ENCODE measurements at regions not wholly inside any gene's neighbourhood (a gene's known extent, or its start where the extent isn't known, plus 50 kb on each side); places are given as distances from the start of the nearest gene placed in this dataset.

GRCh38 chr9:10835791-10836463 lies 223.1 kb upstream of the PTPRD start:
- no peaks in the 10 kb centered on the region for H3K4me1 ChIP-seq (ENCODE audit: insufficient read depth, low read length, poor library complexity, severe bottlenecking)
- POLR2A ChIA-PET (ENCODE audit: low non-redundant PET), result no interaction called here
- DNase-seq (ENCODE audit: low spot score), result no peak
- no peak overlapping the region for H3K4me3 ChIP-seq (ENCODE audit: low read depth, low read length, poor library complexity, severe bottlenecking)
- no peaks in the 10 kb centered on the region for H3K9me3 ChIP-seq (ENCODE audit: low read depth, low read length, poor library complexity, severe bottlenecking)
- intact Hi-C loops (cut with micrococcal nuclease; ENCODE audit: unreplicated experiment), result no loop called here
- BruUV-seq (replicated peaks), result no TSS peak
- CTCF ChIA-PET, result no interaction called here
- no peak overlapping the region for H3K27ac ChIP-seq (ENCODE audit: low read depth, low read length, poor library complexity, severe bottlenecking)
- no peaks in the 10 kb centered on the region for H3K27me3 ChIP-seq (replicated peaks; ENCODE audit: insufficient read depth, low read depth, low read length, poor library complexity)
- TF ChIP-seq EZH2 (IDR thresholded peaks at IDR 0.05; ENCODE audit: borderline replicate concordance, low read depth, low read length, poor library complexity, severe bottlenecking) (no peak), CTCF (conservative IDR thresholded peaks at IDR 0.05; ENCODE audit: low read depth, low read length) (no peak)
- H3K36me3 ChIP-seq (ENCODE audit: insufficient read depth, low read length, poor library complexity, severe bottlenecking), result no peaks in the 10 kb centered on the region

GRCh38 chr9:10843151-10843550 lies 230.3 kb upstream of the PTPRD start:
- TF ChIP-seq CTCF (conservative IDR thresholded peaks at IDR 0.05; ENCODE audit: low read depth, low read length) (no peak), EZH2 (IDR thresholded peaks at IDR 0.05; ENCODE audit: borderline replicate concordance, low read depth, low read length, poor library complexity, severe bottlenecking) (no peak)
- intact Hi-C loops (cut with micrococcal nuclease; ENCODE audit: unreplicated experiment), result loop anchor here (10.0 kb wide), 1 partner anchor 478 kb away; no protein-coding TSS in a partner anchor
- Histone ChIP-seq H3K4me3 (ENCODE audit: low read depth, low read length, poor library complexity, severe bottlenecking) (no peak overlapping the region), H3K36me3 (ENCODE audit: insufficient read depth, low read length, poor library complexity, severe bottlenecking) (no peaks in the 10 kb centered on the region), H3K9me3 (ENCODE audit: low read depth, low read length, poor library complexity, severe bottlenecking) (peaks cover 3% of the 10 kb centered on the region), H3K4me1 (ENCODE audit: insufficient read depth, low read length, poor library complexity, severe bottlenecking) (no peaks in the 10 kb centered on the region), H3K27me3 (replicated peaks; ENCODE audit: insufficient read depth, low read depth, low read length, poor library complexity) (no peaks in the 10 kb centered on the region), H3K27ac (ENCODE audit: low read depth, low read length, poor library complexity, severe bottlenecking) (no peak overlapping the region)
- no TSS peak for BruUV-seq (replicated peaks)
- DNase-seq (ENCODE audit: low spot score), result peak; percentile 63
- ChIA-PET POLR2A (ENCODE audit: low non-redundant PET) (no interaction called here), CTCF (no interaction called here)

- CTCF ChIA-PET, result interaction anchor here (1.0 kb wide), 1 partner anchor 1473 kb away, joined by 3 read pairs; no protein-coding TSS in a partner anchor
- intact Hi-C loops (cut with micrococcal nuclease; ENCODE audit: unreplicated experiment), result loop anchor here (2.0 to 10.0 kb wide), 3 partner anchors 229 to 1471 kb away; no protein-coding TSS in a partner anchor
Observed at GRCh38 chr9:10855847-10856246, 243.0 kb upstream of the PTPRD start.

More at GRCh38 chr9:10855847-10856246, 243.0 kb upstream of the PTPRD start:
- no peak overlapping the region for H3K4me3 ChIP-seq (ENCODE audit: low read depth, low read length, poor library complexity, severe bottlenecking)
- TF ChIP-seq EZH2 (IDR thresholded peaks at IDR 0.05; ENCODE audit: borderline replicate concordance, low read depth, low read length, poor library complexity, severe bottlenecking) (no peak), CTCF (conservative IDR thresholded peaks at IDR 0.05; ENCODE audit: low read depth, low read length) (peak; percentile 55)
- no TSS peak for BruUV-seq (replicated peaks)
- peaks cover 3% of the 10 kb centered on the region for H3K4me1 ChIP-seq (ENCODE audit: insufficient read depth, low read length, poor library complexity, severe bottlenecking)
- H3K9me3 ChIP-seq (ENCODE audit: low read depth, low read length, poor library complexity, severe bottlenecking), result no peaks in the 10 kb centered on the region
- DNase-seq (ENCODE audit: low spot score), result peak; percentile 37
- no peak overlapping the region for H3K27ac ChIP-seq (ENCODE audit: low read depth, low read length, poor library complexity, severe bottlenecking)
- POLR2A ChIA-PET (ENCODE audit: low non-redundant PET), result no interaction called here
- no peaks in the 10 kb centered on the region for H3K27me3 ChIP-seq (replicated peaks; ENCODE audit: insufficient read depth, low read depth, low read length, poor library complexity)
- H3K36me3 ChIP-seq (ENCODE audit: insufficient read depth, low read length, poor library complexity, severe bottlenecking), result no peaks in the 10 kb centered on the region
